C4-2B (cell line): ENCODE measurements at regions not wholly inside any gene's neighbourhood (a gene's known extent, or its start where the extent isn't known, plus 50 kb on each side); places are given as distances from the start of the nearest gene placed in this dataset.
"Not testable (repeated sequence)": the region's sequence is repeated elsewhere in the genome, so short reads cannot be mapped to it uniquely, and the experiment has no call there.

Experiments used
- H3K27ac ChIP-seq: fragments of 450-650 bp; 2 replicates; pipeline ENCODE4 v1.5.1; 2017
- CTCF ChIP-seq: fragments of 450-650 bp; conservative IDR thresholded peaks from 2 replicates; pipeline ENCODE4 v1.5.1; 2017; ENCODE audit warnings: mild to moderate bottlenecking
- ZFX ChIP-seq: fragments of 450-650 bp; IDR thresholded peaks from 2 replicates; pipeline ENCODE4 v1.6.1; 2017

GRCh38 chr20:30489614-30490003 lies 767.9 kb upstream of the DEFB115 start:
- H3K27ac ChIP-seq: no peak overlapping the region
- no peak for TF ChIP-seq ZFX
- TF ChIP-seq CTCF: no peak

- H3K27ac ChIP-seq: no peak overlapping the region
- TF ChIP-seq CTCF (no peak), ZFX (no peak)
Observed at GRCh38 chr20:30491016-30491415, 766.4 kb upstream of the DEFB115 start.

GRCh38 chr20:30496656-30497055 lies 760.8 kb upstream of the DEFB115 start:
- not testable (repeated sequence) for H3K27ac ChIP-seq

- H3K27ac ChIP-seq: not testable (repeated sequence)
Observed at GRCh38 chr20:30497191-30497590, 760.3 kb upstream of the DEFB115 start.

GRCh38 chr20:30499123-30499522 lies 758.3 kb upstream of the DEFB115 start:
- no peak for TF ChIP-seq CTCF
- no peak overlapping the region for H3K27ac ChIP-seq

- not testable (repeated sequence) for H3K27ac ChIP-seq
Observed at GRCh38 chr20:30499716-30500446, 757.6 kb upstream of the DEFB115 start.

- peak; percentile 71 for TF ChIP-seq CTCF
- H3K27ac ChIP-seq: not testable (repeated sequence)
Observed at GRCh38 chr20:30500447-30500820, 757.0 kb upstream of the DEFB115 start.

- TF ChIP-seq ZFX (no peak), CTCF (peak; percentile 24; the same call in 1 of the 2 replicates)
- no peak overlapping the region for H3K27ac ChIP-seq
Observed at GRCh38 chr20:30500829-30501440, 756.5 kb upstream of the DEFB115 start.

GRCh38 chr20:30502670-30503069 lies 754.8 kb upstream of the DEFB115 start:
- no peak overlapping the region for H3K27ac ChIP-seq
- TF ChIP-seq CTCF (no peak), ZFX (no peak)

GRCh38 chr20:30503204-30503603 lies 754.3 kb upstream of the DEFB115 start:
- H3K27ac ChIP-seq: not testable (repeated sequence)
